Natural killer cell (primary cell): ENCODE measurements at regions not wholly inside any gene's neighbourhood (a gene's known extent, or its start where the extent isn't known, plus 50 kb on each side); places are given as distances from the start of the nearest gene placed in this dataset.

Experiments used
- ATAC-seq, 3 donors: fragments of 150-1000 bp in 2 of 3; fragments of 200-7000 bp in 1 of 3; cut with Tn5 transposase; 1 replicate in 1 of 3; 2 replicates in 2 of 3; pipeline ENCODE4 v1.10.0; 2021; ENCODE audit warnings: mild to moderate bottlenecking in 2 of 3, moderate library complexity in 2 of 3
- DNase-seq, 2 donors: peaks; one replicate each; pipeline versions ENCODE4 v3.0.0 to v3.0.0-alpha.2; 2013 to 2021; ENCODE audit warnings: mixed read lengths in 1 of 2
- H3K27ac ChIP-seq: one replicate; pipeline ENCODE4 v1.5.1; 2013; ENCODE audit warnings: mild to moderate bottlenecking, low read length
- H3K27me3 ChIP-seq: one replicate; pipeline ENCODE4 v1.6.1; 2013; ENCODE audit warnings: low read length; ENCODE audit not compliant: control insufficient read depth, insufficient read depth
- H3K36me3 ChIP-seq: one replicate; pipeline ENCODE4 v1.6.1; 2013; ENCODE audit warnings: low read length; ENCODE audit not compliant: control insufficient read depth, insufficient read depth
- H3K4me1 ChIP-seq: one replicate; pipeline ENCODE4 v1.6.1; 2013; ENCODE audit warnings: low read length; ENCODE audit not compliant: control insufficient read depth, insufficient read depth
- H3K4me3 ChIP-seq: one replicate; pipeline ENCODE4 v1.5.1; 2013; ENCODE audit warnings: low read length
- H3K9me3 ChIP-seq: one replicate; pipeline ENCODE4 v1.6.1; 2013; ENCODE audit warnings: low read length; ENCODE audit not compliant: control insufficient read depth, insufficient read depth
- H3K27ac Mint-ChIP-seq, 2 donors: one replicate each; pipeline ENCODE4 v1.8.0; 2022; ENCODE audit warnings: mild to moderate bottlenecking in 2 of 2, mixed read lengths in 2 of 2, moderate library complexity in 1 of 2
- H3K27me3 Mint-ChIP-seq, 2 donors: one replicate each; pipeline ENCODE4 v1.8.0; 2022; ENCODE audit warnings: low read depth in 2 of 2, mixed read lengths in 2 of 2
- H3K36me3 Mint-ChIP-seq: one replicate; pipeline ENCODE4 v1.8.0; 2022; ENCODE audit warnings: mixed read lengths
- H3K4me1 Mint-ChIP-seq, 2 donors: one replicate each; pipeline ENCODE4 v1.8.0; 2022; ENCODE audit warnings: mixed read lengths in 2 of 2
- H3K4me3 Mint-ChIP-seq: one replicate; pipeline ENCODE4 v1.8.0; 2022; ENCODE audit warnings: mild to moderate bottlenecking, moderate library complexity, mixed read lengths
- H3K9me3 Mint-ChIP-seq, 2 donors: one replicate each; pipeline ENCODE4 v1.8.0; 2022; ENCODE audit warnings: mixed read lengths in 2 of 2
- WGBS: methylation state at CpG from one replicate; pipeline ENCODE4 v1.1.7; 2013; ENCODE audit warnings: missing lambda C conversion rate; ENCODE audit not compliant: insufficient coverage; 5-methylcytosine and 5-hydroxymethylcytosine counted together
- intact Hi-C: fragments of 100-400 bp; cut with micrococcal nuclease; formaldehyde crosslinking; loops from one replicate; pipeline ENCODE4 v1.14.2; 2022
- TF ChIP-seq, protein P1 (sequence below): fragments of 200-600 bp; IDR thresholded peaks from one replicate; pipeline ENCODE4 v1.8.0; 2022; ENCODE audit warnings: antibody characterized with exemption

GRCh38 chr6:168208402-168208801 is 111.2 kb downstream of the DACT2 start:
- no peak overlapping the region for H3K27ac Mint-ChIP-seq
- TF ChIP-seq, protein P1, sequence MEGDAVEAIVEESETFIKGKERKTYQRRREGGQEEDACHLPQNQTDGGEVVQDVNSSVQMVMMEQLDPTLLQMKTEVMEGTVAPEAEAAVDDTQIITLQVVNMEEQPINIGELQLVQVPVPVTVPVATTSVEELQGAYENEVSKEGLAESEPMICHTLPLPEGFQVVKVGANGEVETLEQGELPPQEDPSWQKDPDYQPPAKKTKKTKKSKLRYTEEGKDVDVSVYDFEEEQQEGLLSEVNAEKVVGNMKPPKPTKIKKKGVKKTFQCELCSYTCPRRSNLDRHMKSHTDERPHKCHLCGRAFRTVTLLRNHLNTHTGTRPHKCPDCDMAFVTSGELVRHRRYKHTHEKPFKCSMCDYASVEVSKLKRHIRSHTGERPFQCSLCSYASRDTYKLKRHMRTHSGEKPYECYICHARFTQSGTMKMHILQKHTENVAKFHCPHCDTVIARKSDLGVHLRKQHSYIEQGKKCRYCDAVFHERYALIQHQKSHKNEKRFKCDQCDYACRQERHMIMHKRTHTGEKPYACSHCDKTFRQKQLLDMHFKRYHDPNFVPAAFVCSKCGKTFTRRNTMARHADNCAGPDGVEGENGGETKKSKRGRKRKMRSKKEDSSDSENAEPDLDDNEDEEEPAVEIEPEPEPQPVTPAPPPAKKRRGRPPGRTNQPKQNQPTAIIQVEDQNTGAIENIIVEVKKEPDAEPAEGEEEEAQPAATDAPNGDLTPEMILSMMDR = no peak

DNA sequence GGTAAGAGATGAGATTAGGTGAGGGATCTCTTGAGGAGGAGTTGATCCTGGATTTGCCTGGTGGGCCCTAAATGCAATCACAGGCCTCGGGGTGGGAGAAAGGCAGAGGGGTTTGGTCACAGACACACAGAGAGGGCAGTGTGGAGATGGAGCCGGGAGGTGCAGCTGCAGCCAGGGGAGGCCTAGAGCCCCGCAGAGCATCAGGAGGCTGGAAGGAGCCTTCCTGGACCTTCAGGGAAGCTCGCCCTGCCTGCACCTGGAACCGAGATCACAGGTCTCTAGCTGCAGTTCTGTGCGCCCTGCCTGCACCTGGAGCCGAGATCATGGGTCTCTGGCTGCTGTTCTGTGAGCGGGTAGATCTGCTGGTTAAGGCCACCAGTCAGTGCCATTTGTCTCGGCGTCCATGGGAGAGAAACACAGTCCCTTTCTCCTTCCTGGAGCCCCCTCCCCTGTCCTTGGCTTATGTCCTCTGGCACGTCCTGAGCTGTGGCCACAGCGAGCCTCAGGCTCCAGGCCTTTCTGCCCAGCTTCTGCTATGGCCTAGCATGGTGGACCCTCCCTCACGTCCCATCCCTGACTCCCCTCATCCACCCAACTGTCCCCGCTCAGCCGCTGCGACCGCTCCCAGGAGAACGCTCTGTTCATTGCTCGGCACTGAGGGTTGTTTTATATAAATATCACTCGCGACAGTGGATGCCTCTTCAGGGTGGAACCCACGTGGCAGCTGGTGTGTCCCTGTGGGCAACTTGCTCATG is 112.0 kb downstream of the DACT2 start:
- no peak overlapping the region for H3K4me3 Mint-ChIP-seq
- no peak for ATAC-seq
- no peak overlapping the region for H3K27ac ChIP-seq
- peaks cover 0 to 8% of the 10 kb centered on the region in 2 donors for H3K27me3 Mint-ChIP-seq
- H3K27ac Mint-ChIP-seq = no peak overlapping the region
- no peaks in the 10 kb centered on the region for H3K27me3 ChIP-seq
- no peaks in the 10 kb centered on the region for H3K9me3 ChIP-seq
- H3K4me1 ChIP-seq = no peaks in the 10 kb centered on the region
- TF ChIP-seq, protein P1 = no peak
- no peak for DNase-seq
- no peaks in the 10 kb centered on the region for H3K36me3 ChIP-seq
- H3K4me3 ChIP-seq = no peak overlapping the region
- 76% methylated on average over 22 of the region's 22 CpGs for WGBS
- no peaks in the 10 kb centered on the region for H3K9me3 Mint-ChIP-seq
- H3K36me3 Mint-ChIP-seq = no peaks in the 10 kb centered on the region
- intact Hi-C loops = loop anchor here (1.0 kb wide), 1 partner anchor 13 kb away; no protein-coding TSS in a partner anchor
- H3K4me1 Mint-ChIP-seq = no peaks in the 10 kb centered on the region

More at GRCh38 chr6:168208402-168208801, 111.2 kb downstream of the DACT2 start:
- 87% methylated on average over 8 of the region's 8 CpGs for WGBS
- Mint-ChIP-seq H3K4me1 (no peaks in the 10 kb centered on the region), H3K9me3 (no peaks in the 10 kb centered on the region), H3K27me3 (peaks cover 0 to under 1% of the 10 kb centered on the region in 2 donors), H3K4me3 (no peak overlapping the region), H3K36me3 (no peaks in the 10 kb centered on the region)
- H3K36me3 ChIP-seq = no peaks in the 10 kb centered on the region
- no peak for DNase-seq
- no peaks in the 10 kb centered on the region for H3K9me3 ChIP-seq
- no peaks in the 10 kb centered on the region for H3K27me3 ChIP-seq
- no peak for ATAC-seq
- intact Hi-C loops = no loop called here
- no peaks in the 10 kb centered on the region for H3K4me1 ChIP-seq
- H3K27ac ChIP-seq = no peak overlapping the region
- no peak overlapping the region for H3K4me3 ChIP-seq

DNA sequence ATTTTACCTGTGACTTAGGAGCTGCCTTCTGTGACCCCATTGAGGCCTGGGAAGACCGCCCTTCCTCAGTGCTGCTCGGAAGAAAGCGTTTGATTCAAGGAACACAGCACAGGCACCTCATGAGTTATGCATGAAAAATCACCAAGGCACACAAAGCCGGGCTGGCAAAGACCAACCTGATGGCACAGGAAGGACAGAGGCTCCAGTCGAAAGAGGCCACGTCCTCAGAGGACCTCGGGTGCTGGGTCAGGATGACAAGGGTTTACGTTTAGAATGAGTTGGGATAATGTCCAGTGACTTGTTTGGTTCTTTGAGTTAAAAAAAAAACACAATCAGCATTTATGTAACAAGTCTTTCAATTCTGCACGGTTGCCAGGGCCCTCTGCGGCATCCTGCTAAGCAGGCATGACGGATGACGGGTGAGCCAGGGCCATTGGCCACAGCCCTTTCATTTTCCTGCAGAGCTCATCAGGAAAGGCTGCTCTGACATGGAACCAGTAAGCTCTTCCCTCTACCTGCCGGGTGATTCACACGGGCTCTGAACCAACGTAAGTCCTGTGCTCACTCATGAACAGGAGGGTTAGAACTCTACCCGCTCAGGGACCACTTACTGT is 112.8 kb downstream of the DACT2 start:
- Mint-ChIP-seq H3K36me3 (no peaks in the 10 kb centered on the region), H3K9me3 (no peaks in the 10 kb centered on the region), H3K27me3 (peaks cover 2 to 14% of the 10 kb centered on the region in 2 donors), H3K27ac (no peak overlapping the region), H3K4me3 (no peak overlapping the region), H3K4me1 (no peaks in the 10 kb centered on the region)
- ATAC-seq (no peak), DNase-seq (no peak)
- TF ChIP-seq, protein P1 = no peak
- Histone ChIP-seq H3K9me3 (no peaks in the 10 kb centered on the region), H3K27ac (no peak overlapping the region), H3K27me3 (no peaks in the 10 kb centered on the region), H3K4me1 (no peaks in the 10 kb centered on the region), H3K4me3 (no peak overlapping the region), H3K36me3 (no peaks in the 10 kb centered on the region)
- WGBS = 90% methylated on average over 16 of the region's 16 CpGs
- intact Hi-C loops = loop anchor here (1.0 kb wide), 1 partner anchor 12 kb away; no protein-coding TSS in a partner anchor
